Mesenchymal stem cell (in vitro differentiated cells and primary cell): ENCODE measurements at regions not wholly inside any gene's neighbourhood (a gene's known extent, or its start where the extent isn't known, plus 50 kb on each side); places are given as distances from the start of the nearest gene placed in this dataset.

Experiments used
- DNase-seq: peaks from one replicate; pipeline ENCODE4 v3.0.0-alpha.2; 2013
- H2AFZ ChIP-seq: one replicate; pipeline ENCODE4 v1.6.1; 2013; ENCODE audit warnings: low read depth, mild to moderate bottlenecking, control low read depth, inconsistent platforms, low read length, moderate library complexity
- H2AK5ac ChIP-seq: 2 replicates; pipeline ENCODE4 v1.6.1; 2013; ENCODE audit warnings: low read length, moderate library complexity, mild to moderate bottlenecking, inconsistent platforms; ENCODE audit not compliant: severe bottlenecking
- H2BK120ac ChIP-seq: one replicate; pipeline ENCODE4 v1.6.1; 2013; ENCODE audit warnings: low read depth, mild to moderate bottlenecking, inconsistent platforms, low read length, moderate library complexity
- H2BK12ac ChIP-seq, 2 experiments: one replicate each; pipeline ENCODE4 v1.6.1; 2013; ENCODE audit warnings: inconsistent platforms in 2 of 2, low read length in 2 of 2, mild to moderate bottlenecking in 2 of 2, moderate library complexity in 2 of 2, control low read depth in 1 of 2
- H2BK15ac ChIP-seq: one replicate; pipeline ENCODE4 v1.6.1; 2013; ENCODE audit warnings: mild to moderate bottlenecking, low read depth, inconsistent platforms; ENCODE audit not compliant: poor library complexity, severe bottlenecking
- H2BK5ac ChIP-seq: 2 replicates; pipeline ENCODE4 v1.6.1; 2013; ENCODE audit warnings: low read depth, mild to moderate bottlenecking, low read length, control low read depth, inconsistent platforms; ENCODE audit not compliant: poor library complexity, severe bottlenecking
- H3K14ac ChIP-seq, 2 experiments: one replicate each; pipeline ENCODE4 v1.6.1; 2013; ENCODE audit warnings: inconsistent platforms in 2 of 2, low read length in 2 of 2, control low read depth in 1 of 2, mild to moderate bottlenecking in 1 of 2, moderate library complexity in 1 of 2
- H3K18ac ChIP-seq, 2 experiments: one replicate each; pipeline ENCODE4 v1.6.1; 2013; ENCODE audit warnings: inconsistent platforms in 2 of 2, low read length in 2 of 2, control low read depth in 1 of 2, low read depth in 1 of 2, mild to moderate bottlenecking in 1 of 2
- H3K23ac ChIP-seq, 2 experiments: one replicate each; pipeline ENCODE4 v1.6.1; 2013; ENCODE audit warnings: inconsistent platforms in 2 of 2, low read length in 2 of 2, mild to moderate bottlenecking in 2 of 2, moderate library complexity in 2 of 2, control low read depth in 1 of 2
- H3K27ac ChIP-seq: 2 replicates; pipeline ENCODE4 v1.5.1; 2013; ENCODE audit warnings: mild to moderate bottlenecking, moderate library complexity, low read length, control low read depth, inconsistent platforms; ENCODE audit not compliant: poor library complexity, severe bottlenecking
- H3K27me3 ChIP-seq, 2 experiments: 2 replicates each; pipeline versions ENCODE4 v1.6.1 to v1.7.0; 2013; ENCODE audit warnings: low read length in 2 of 2, mild to moderate bottlenecking in 2 of 2, moderate library complexity in 2 of 2, control low read depth in 1 of 2, inconsistent platforms in 1 of 2; ENCODE audit not compliant: control insufficient read depth in 1 of 2, insufficient read depth in 1 of 2
- H3K36me3 ChIP-seq, 2 experiments: 2 replicates each; pipeline versions ENCODE4 v1.6.1 to v1.7.0; 2013; ENCODE audit warnings: low read length in 2 of 2, control low read depth in 1 of 2, inconsistent platforms in 1 of 2, low read depth in 1 of 2, mild to moderate bottlenecking in 1 of 2; ENCODE audit not compliant: insufficient read depth in 2 of 2, control insufficient read depth in 1 of 2
- H3K4ac ChIP-seq, 2 experiments: one replicate each; pipeline ENCODE4 v1.6.1; 2013; ENCODE audit warnings: inconsistent platforms in 2 of 2, low read length in 2 of 2, mild to moderate bottlenecking in 2 of 2, moderate library complexity in 2 of 2, control low read depth in 1 of 2, low read depth in 1 of 2
- H3K4me1 ChIP-seq: 2 replicates; pipeline ENCODE4 v1.6.1; 2013; ENCODE audit warnings: low read depth, low read length, control low read depth; ENCODE audit not compliant: control insufficient read depth, insufficient read depth
- H3K4me2 ChIP-seq: 2 replicates; pipeline ENCODE4 v1.6.1; 2013; ENCODE audit warnings: low read length, mild to moderate bottlenecking, inconsistent platforms; ENCODE audit not compliant: poor library complexity, severe bottlenecking
- H3K4me3 ChIP-seq, 2 experiments: 2 replicates each; pipeline versions ENCODE4 v1.5.1 to v1.7.0; 2013; ENCODE audit warnings: low read length in 2 of 2, mild to moderate bottlenecking in 2 of 2, control low read depth in 1 of 2, low read depth in 1 of 2; ENCODE audit not compliant: insufficient read depth in 1 of 2
- H3K79me1 ChIP-seq: replicated peaks from 2 replicates; pipeline ENCODE4 v1.6.1; 2013; ENCODE audit warnings: mild to moderate bottlenecking, control low read depth, low read length, inconsistent platforms; ENCODE audit not compliant: poor library complexity, severe bottlenecking
- H3K9ac ChIP-seq: 2 replicates; pipeline ENCODE4 v1.7.0; 2013; ENCODE audit warnings: mild to moderate bottlenecking, low read length, moderate library complexity
- H3K9me3 ChIP-seq: 2 replicates; pipeline ENCODE4 v1.7.0; 2013; ENCODE audit warnings: mild to moderate bottlenecking, low read length; ENCODE audit not compliant: control insufficient read depth
- H4K8ac ChIP-seq: one replicate; pipeline ENCODE4 v1.6.1; 2013; ENCODE audit warnings: inconsistent platforms, mild to moderate bottlenecking, low read length, moderate library complexity
- H4K91ac ChIP-seq: one replicate; pipeline ENCODE4 v1.6.1; 2013; ENCODE audit warnings: mild to moderate bottlenecking, low read length, inconsistent platforms
- WGBS: methylation state at CpG from one replicate; pipeline ENCODE4 v1.1.7; 2013; ENCODE audit warnings: mixed read lengths; 5-methylcytosine and 5-hydroxymethylcytosine counted together

GRCh38 chr5:125551246-125551645, 804.8 kb upstream of the ZNF608 start:
- no peak overlapping the region for H3K4me3 ChIP-seq
- H3K4me2 ChIP-seq = no peak overlapping the region
- H2AFZ ChIP-seq = no peak overlapping the region
- H4K8ac ChIP-seq = peak overlapping the region; percentile 72
- peak overlapping the region; percentile 34 for H2BK120ac ChIP-seq
- DNase-seq = peak; percentile 26
- no peak overlapping the region for H4K91ac ChIP-seq
- peak overlapping the region; percentile 84 to 88 for H2BK12ac ChIP-seq
- no peak overlapping the region for H3K14ac ChIP-seq
- no peaks in the 10 kb centered on the region for H3K4me1 ChIP-seq
- H3K36me3 ChIP-seq = no peaks in the 10 kb centered on the region
- H2BK15ac ChIP-seq = no peak overlapping the region
- no peaks in the 10 kb centered on the region for H3K9me3 ChIP-seq
- no peaks in the 10 kb centered on the region for H3K79me1 ChIP-seq
- H3K18ac ChIP-seq = peak overlapping the region; percentile 66 to 92
- no peak overlapping the region for H3K23ac ChIP-seq
- H2BK5ac ChIP-seq = peak overlapping the region; percentile 66
- no peak overlapping the region for H2AK5ac ChIP-seq
- H3K27ac ChIP-seq = no peak overlapping the region
- H3K4ac ChIP-seq = peak overlapping the region in 1 of 2 experiments; percentile 51
- H3K9ac ChIP-seq = no peak overlapping the region
- no peaks in the 10 kb centered on the region for H3K27me3 ChIP-seq

- Histone ChIP-seq H2BK12ac (no peak overlapping the region), H3K4me1 (no peaks in the 10 kb centered on the region), H4K91ac (no peak overlapping the region), H4K8ac (no peak overlapping the region), H3K14ac (no peak overlapping the region), H3K4ac (no peak overlapping the region), H3K23ac (no peak overlapping the region), H3K36me3 (no peaks in the 10 kb centered on the region), H2BK15ac (no peak overlapping the region), H3K18ac (no peak overlapping the region), H3K27me3 (no peaks in the 10 kb centered on the region), H3K4me3 (no peak overlapping the region), H3K4me2 (no peak overlapping the region), H3K79me1 (no peaks in the 10 kb centered on the region), H2AK5ac (no peak overlapping the region), H3K9me3 (no peaks in the 10 kb centered on the region), H3K9ac (no peak overlapping the region), H2BK120ac (no peak overlapping the region), H2AFZ (no peak overlapping the region), H3K27ac (no peak overlapping the region), H2BK5ac (no peak overlapping the region)
- DNase-seq = no peak
- 100% methylated on average over 3 of the region's 4 CpGs for WGBS
Measured at GRCh38 chr5:125551797-125552196, 805.4 kb upstream of the ZNF608 start.

GRCh38 chr5:125552486-125552885, 806.0 kb upstream of the ZNF608 start:
- Histone ChIP-seq H3K36me3 (no peaks in the 10 kb centered on the region), H3K4ac (peak overlapping the region in 1 of 2 experiments; percentile 19), H3K9ac (no peak overlapping the region), H3K14ac (peak overlapping the region in 1 of 2 experiments; percentile 26), H4K91ac (no peak overlapping the region), H3K79me1 (no peaks in the 10 kb centered on the region), H2BK5ac (no peak overlapping the region), H4K8ac (no peak overlapping the region), H3K4me3 (no peak overlapping the region), H3K23ac (no peak overlapping the region), H2AFZ (no peak overlapping the region), H2BK120ac (no peak overlapping the region), H2AK5ac (no peak overlapping the region), H3K4me2 (no peak overlapping the region), H3K4me1 (no peaks in the 10 kb centered on the region), H3K9me3 (no peaks in the 10 kb centered on the region), H3K18ac (peak overlapping the region in 1 of 2 experiments; percentile 25), H2BK15ac (no peak overlapping the region), H3K27me3 (no peaks in the 10 kb centered on the region), H3K27ac (no peak overlapping the region), H2BK12ac (peak overlapping the region; percentile 49 to 91)
- no peak for DNase-seq
- 82% methylated on average over 1 of the region's 1 CpG for WGBS

DNA sequence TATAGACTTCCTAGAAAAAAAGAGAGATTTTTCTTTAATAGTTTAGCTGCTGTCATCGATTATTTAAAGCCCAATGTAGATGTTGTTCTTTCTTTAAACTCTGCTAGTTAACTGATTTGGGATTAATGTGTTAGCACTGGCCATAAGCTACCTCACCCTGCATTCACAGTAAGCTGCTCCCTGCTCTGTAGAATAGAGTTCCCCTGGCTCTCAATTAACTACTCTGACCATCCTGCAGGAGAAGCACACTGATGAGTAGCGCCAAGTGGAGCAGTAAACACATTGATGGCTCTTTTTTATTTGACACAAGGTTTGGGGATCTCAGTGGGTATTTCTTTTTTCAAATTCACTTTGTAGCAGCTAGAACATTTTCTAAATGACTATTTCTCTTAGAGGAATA, 807.9 kb upstream of the ZNF608 start:
- Histone ChIP-seq H3K14ac (no peak overlapping the region), H3K9ac (no peak overlapping the region), H4K8ac (no peak overlapping the region), H2BK120ac (no peak overlapping the region), H3K4me2 (no peak overlapping the region), H3K18ac (no peak overlapping the region), H2BK5ac (no peak overlapping the region), H3K9me3 (no peaks in the 10 kb centered on the region), H2AFZ (no peak overlapping the region), H2BK15ac (no peak overlapping the region), H3K4me3 (no peak overlapping the region), H2BK12ac (no peak overlapping the region), H3K23ac (no peak overlapping the region), H3K79me1 (no peaks in the 10 kb centered on the region), H4K91ac (no peak overlapping the region), H3K4ac (no peak overlapping the region), H3K27me3 (no peaks in the 10 kb centered on the region), H3K27ac (no peak overlapping the region), H3K36me3 (no peaks in the 10 kb centered on the region), H3K4me1 (no peaks in the 10 kb centered on the region), H2AK5ac (no peak overlapping the region)
- no peak for DNase-seq
- WGBS = 100% methylated on average over 1 of the region's 2 CpGs
